GM19023 (cell line): ENCODE measurements at regions not wholly inside any gene's neighbourhood (a gene's known extent, or its start where the extent isn't known, plus 50 kb on each side); places are given as distances from the start of the nearest gene placed in this dataset.
A peak's percentile ranks its signal among the peaks of the same experiment; 100 is the strongest.
"Not testable (repeated sequence)": the region's sequence is repeated elsewhere in the genome, so short reads cannot be mapped to it uniquely, and the experiment has no call there.

Source experiments
- ATAC-seq: cut with Tn5 transposase; IDR thresholded peaks from one replicate; pipeline ENCODE4 v1.9.1; 2021; ENCODE audit warnings: mild to moderate bottlenecking, moderate library complexity; ENCODE audit not compliant: unreplicated experiment

- no peak for ATAC-seq
Observed at GRCh38 chr18:62442391-62442790, 80.4 kb upstream of the ZCCHC2 start.

GRCh38 chr18:62445386-62445917 lies 77.4 kb upstream of the ZCCHC2 start:
- peak; percentile 68 for ATAC-seq

- ATAC-seq, result no peak
Observed at GRCh38 chr18:62446511-62446910, 76.3 kb upstream of the ZCCHC2 start.

- no peak for ATAC-seq
Observed at GRCh38 chr18:62447652-62448051, 75.2 kb upstream of the ZCCHC2 start.

- ATAC-seq, result no peak
Observed at GRCh38 chr18:62448426-62448825, 74.4 kb upstream of the ZCCHC2 start.

- ATAC-seq, result no peak
Observed at GRCh38 chr18:62449490-62450104, 73.2 kb upstream of the ZCCHC2 start.

GRCh38 chr18:62450175-62450545 lies 72.7 kb upstream of the ZCCHC2 start:
- ATAC-seq, result no peak

- no peak for ATAC-seq
Observed at GRCh38 chr18:62450546-62451410, 72.0 kb upstream of the ZCCHC2 start.

GRCh38 chr18:62452280-62452831 lies 70.5 kb upstream of the ZCCHC2 start:
- ATAC-seq, result no peak

GRCh38 chr18:62453864-62454263 lies 69.0 kb upstream of the ZCCHC2 start:
- ATAC-seq, result no peak

- no peak for ATAC-seq
Observed at GRCh38 chr18:62454527-62454926, 68.3 kb upstream of the ZCCHC2 start.

GRCh38 chr18:62455222-62455621 lies 67.6 kb upstream of the ZCCHC2 start:
- no peak for ATAC-seq

- ATAC-seq, result no peak
Observed at GRCh38 chr18:62457877-62458276, 64.9 kb upstream of the ZCCHC2 start.

GRCh38 chr18:62458346-62458745 lies 64.5 kb upstream of the ZCCHC2 start:
- ATAC-seq, result no peak

GRCh38 chr18:62458868-62459716 lies 63.7 kb upstream of the ZCCHC2 start:
- no peak for ATAC-seq

- ATAC-seq, result no peak
Observed at GRCh38 chr18:62460851-62461300, 61.9 kb upstream of the ZCCHC2 start.

GRCh38 chr18:62461591-62461990 lies 61.2 kb upstream of the ZCCHC2 start:
- no peak for ATAC-seq

GRCh38 chr18:62464266-62464665 lies 58.6 kb upstream of the ZCCHC2 start:
- no peak for ATAC-seq

- not testable (repeated sequence) for ATAC-seq
Observed at GRCh38 chr18:62469131-62469530, 53.7 kb upstream of the ZCCHC2 start.
